ENCODE measurements at regions not wholly inside any gene's neighbourhood (a gene's known extent, or its start where the extent isn't known, plus 50 kb on each side); places are given as distances from the start of the nearest gene placed in this dataset.

DNA sequence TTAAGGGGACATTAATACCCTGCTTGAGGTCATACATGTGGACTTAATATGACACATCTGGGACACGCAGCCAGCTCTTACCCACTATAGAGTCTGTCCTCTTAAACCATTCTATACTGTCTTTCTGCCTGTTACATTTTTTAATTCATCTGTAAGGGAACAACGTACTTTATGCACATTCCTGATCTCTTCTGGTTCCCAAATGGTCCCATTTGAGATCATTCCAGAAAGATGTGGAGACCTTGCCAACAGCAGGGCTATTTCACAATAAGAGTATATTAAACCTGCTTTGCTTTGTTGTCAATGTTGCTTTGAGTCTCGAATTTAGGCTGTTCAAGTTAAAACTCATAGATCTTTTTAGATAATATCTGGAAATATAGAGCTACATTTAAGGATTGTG is 332.2 kb upstream of the RAG2 start:
- ATAC-seq (ENCODE audit: low read depth in 2 of 2) (no peak), DNase-seq (no peak)
- no peaks in the 10 kb centered on the region for H3K9me3 ChIP-seq (ENCODE audit: control insufficient read depth in 2 of 2, low read length in 2 of 2)
- H3K4me1 ChIP-seq (ENCODE audit: control insufficient read depth, insufficient read depth, low read length, poor library complexity, severe bottlenecking), result no peaks in the 10 kb centered on the region
- Mint-ChIP-seq H3K36me3 (no peaks in the 10 kb centered on the region), H3K4me1 (no peaks in the 10 kb centered on the region), H3K27me3 (no peaks in the 10 kb centered on the region), H3K4me3 (no peak overlapping the region), H3K9me3 (peaks cover 0 to 18% (median 6%) of the 10 kb centered on the region in 7 donors), H3K27ac (no peak overlapping the region)
- no peaks in the 10 kb centered on the region for H3K27me3 ChIP-seq (ENCODE audit: control insufficient read depth, insufficient read depth, low read length)
- no peak overlapping the region for H3K27ac ChIP-seq (ENCODE audit: insufficient read depth, low read length, poor library complexity, severe bottlenecking)
- H3K36me3 ChIP-seq (ENCODE audit: control insufficient read depth, insufficient read depth, low read length), result no peaks in the 10 kb centered on the region
- no peak overlapping the region for H3K4me3 ChIP-seq (ENCODE audit: low read depth, low read length)

DNA sequence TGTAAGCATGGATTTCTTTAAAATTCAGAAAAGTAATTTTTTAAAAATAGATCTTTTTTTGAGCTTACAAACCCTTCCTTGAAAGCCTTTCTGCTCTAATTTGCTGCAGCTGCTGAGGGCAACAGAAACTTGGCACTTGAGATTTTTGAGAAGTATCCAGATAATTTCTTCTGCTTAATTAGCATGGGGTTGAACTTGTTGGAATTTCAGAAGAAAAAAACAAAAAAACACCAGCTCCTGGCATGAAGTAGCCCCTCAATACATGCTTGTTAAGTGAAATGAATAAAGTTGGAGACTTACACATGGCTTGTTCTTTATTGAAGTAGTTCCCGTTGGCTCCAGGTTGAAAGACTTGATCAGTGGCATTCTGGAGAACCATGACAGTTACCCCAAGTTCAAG is 331.4 kb upstream of the RAG2 start:
- H3K9me3 Mint-ChIP-seq, result peaks cover 2 to 16% (median 7%) of the 10 kb centered on the region in 7 donors
- no peaks in the 10 kb centered on the region for H3K36me3 Mint-ChIP-seq
- no peaks in the 10 kb centered on the region for H3K4me1 ChIP-seq (ENCODE audit: control insufficient read depth, insufficient read depth, low read length, poor library complexity, severe bottlenecking)
- ATAC-seq (ENCODE audit: low read depth in 2 of 2) (no peak), DNase-seq (no peak)
- H3K27ac ChIP-seq (ENCODE audit: insufficient read depth, low read length, poor library complexity, severe bottlenecking), result no peak overlapping the region
- no peak overlapping the region for H3K27ac Mint-ChIP-seq
- no peak overlapping the region for H3K4me3 Mint-ChIP-seq
- H3K27me3 Mint-ChIP-seq, result no peaks in the 10 kb centered on the region
- no peaks in the 10 kb centered on the region for H3K9me3 ChIP-seq (ENCODE audit: control insufficient read depth in 2 of 2, low read length in 2 of 2)
- H3K36me3 ChIP-seq (ENCODE audit: control insufficient read depth, insufficient read depth, low read length), result no peaks in the 10 kb centered on the region
- H3K4me1 Mint-ChIP-seq, result no peaks in the 10 kb centered on the region
- no peaks in the 10 kb centered on the region for H3K27me3 ChIP-seq (ENCODE audit: control insufficient read depth, insufficient read depth, low read length)
- H3K4me3 ChIP-seq (ENCODE audit: low read depth, low read length), result no peak overlapping the region

DNA sequence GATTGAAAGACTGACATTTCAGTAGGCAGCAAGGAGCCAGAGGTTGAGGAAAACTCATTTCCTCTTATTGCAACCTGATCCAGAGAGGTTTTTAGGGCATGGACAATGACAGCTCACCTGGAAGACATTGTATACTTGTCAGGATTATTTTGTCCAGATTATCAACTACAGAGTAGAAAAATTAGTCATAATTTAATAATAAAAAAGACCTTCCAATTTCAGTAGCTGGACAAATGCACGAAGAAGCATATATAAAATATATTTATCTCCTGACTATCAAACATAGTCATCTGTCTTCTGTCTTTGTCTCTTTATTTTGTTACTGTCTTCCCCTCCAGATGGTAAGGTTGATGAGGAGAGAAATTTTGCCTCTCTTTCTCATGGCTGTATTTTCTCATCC is 330.6 kb upstream of the RAG2 start:
- no peak overlapping the region for H3K4me3 Mint-ChIP-seq
- no peaks in the 10 kb centered on the region for H3K4me1 ChIP-seq (ENCODE audit: control insufficient read depth, insufficient read depth, low read length, poor library complexity, severe bottlenecking)
- H3K27ac Mint-ChIP-seq, result no peak overlapping the region
- no peaks in the 10 kb centered on the region for H3K27me3 ChIP-seq (ENCODE audit: control insufficient read depth, insufficient read depth, low read length)
- H3K27ac ChIP-seq (ENCODE audit: insufficient read depth, low read length, poor library complexity, severe bottlenecking), result no peak overlapping the region
- no peaks in the 10 kb centered on the region for H3K9me3 ChIP-seq (ENCODE audit: control insufficient read depth in 2 of 2, low read length in 2 of 2)
- ATAC-seq (ENCODE audit: low read depth in 2 of 2) (no peak), DNase-seq (no peak)
- no peaks in the 10 kb centered on the region for H3K36me3 ChIP-seq (ENCODE audit: control insufficient read depth, insufficient read depth, low read length)
- no peak overlapping the region for H3K4me3 ChIP-seq (ENCODE audit: low read depth, low read length)
- H3K4me1 Mint-ChIP-seq, result no peaks in the 10 kb centered on the region
- peaks cover 2 to 13% (median 3%) of the 10 kb centered on the region in 7 donors for H3K9me3 Mint-ChIP-seq
- H3K36me3 Mint-ChIP-seq, result no peaks in the 10 kb centered on the region
- H3K27me3 Mint-ChIP-seq, result no peaks in the 10 kb centered on the region

DNA sequence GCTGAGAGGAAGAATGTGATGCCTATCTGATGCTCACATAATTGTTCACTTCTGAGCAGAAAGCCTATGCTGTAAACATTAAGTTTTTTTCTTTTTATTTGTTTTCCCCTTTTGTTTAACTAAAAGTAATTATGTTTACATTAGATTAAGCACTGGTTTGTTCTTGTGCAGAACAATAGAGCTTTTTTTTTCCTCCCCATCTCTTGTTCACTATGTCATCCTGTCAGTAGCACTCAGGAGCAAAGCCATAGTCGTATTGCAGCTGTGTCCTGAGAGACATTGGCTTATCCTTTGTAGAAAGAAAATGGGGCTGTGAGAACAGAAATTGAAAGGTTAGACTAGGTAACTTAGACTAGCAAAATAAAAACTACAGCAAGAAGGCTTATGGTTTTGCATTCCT is 301.8 kb upstream of the RAG2 start:
- no peaks in the 10 kb centered on the region for H3K27me3 Mint-ChIP-seq
- DNase-seq, result no peak
- H3K4me1 ChIP-seq (ENCODE audit: control insufficient read depth, insufficient read depth, low read length, poor library complexity, severe bottlenecking), result no peaks in the 10 kb centered on the region
- ATAC-seq (ENCODE audit: low read depth in 2 of 2), result no peak
- H3K4me3 ChIP-seq (ENCODE audit: low read depth, low read length), result no peak overlapping the region
- H3K36me3 Mint-ChIP-seq, result no peaks in the 10 kb centered on the region
- no peak overlapping the region for H3K27ac Mint-ChIP-seq
- peaks cover 0 to 9% (median 0%) of the 10 kb centered on the region in 7 donors for H3K9me3 Mint-ChIP-seq
- no peaks in the 10 kb centered on the region for H3K27me3 ChIP-seq (ENCODE audit: control insufficient read depth, insufficient read depth, low read length)
- no peaks in the 10 kb centered on the region for H3K9me3 ChIP-seq (ENCODE audit: control insufficient read depth in 2 of 2, low read length in 2 of 2)
- H3K4me1 Mint-ChIP-seq, result no peaks in the 10 kb centered on the region
- no peak overlapping the region for H3K27ac ChIP-seq (ENCODE audit: insufficient read depth, low read length, poor library complexity, severe bottlenecking)
- no peak overlapping the region for H3K4me3 Mint-ChIP-seq
- no peaks in the 10 kb centered on the region for H3K36me3 ChIP-seq (ENCODE audit: control insufficient read depth, insufficient read depth, low read length)

DNA sequence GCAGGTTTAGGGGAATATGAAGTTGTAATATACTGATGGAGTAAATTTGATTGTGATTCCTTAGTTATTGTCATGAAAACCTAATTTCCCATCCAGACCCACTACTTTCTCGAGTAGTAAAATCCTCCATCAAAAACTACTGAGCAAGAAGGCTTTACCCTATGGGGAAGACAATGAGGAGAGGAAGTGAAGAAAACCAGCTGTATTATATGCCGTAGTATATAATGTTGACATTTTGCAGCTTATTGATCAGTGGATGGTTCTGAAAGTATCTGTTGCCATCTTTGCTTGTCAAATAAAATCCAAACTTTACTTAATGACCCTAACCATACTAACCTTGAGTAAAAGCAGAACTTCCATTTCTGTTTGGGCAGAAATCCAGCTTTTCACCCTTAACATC is 292.8 kb upstream of the RAG2 start:
- Mint-ChIP-seq H3K27ac (no peak overlapping the region), H3K27me3 (no peaks in the 10 kb centered on the region), H3K36me3 (no peaks in the 10 kb centered on the region), H3K9me3 (peaks cover 0 to 6% (median 2%) of the 10 kb centered on the region in 7 donors), H3K4me1 (no peaks in the 10 kb centered on the region), H3K4me3 (no peak overlapping the region)
- Histone ChIP-seq H3K27ac (ENCODE audit: insufficient read depth, low read length, poor library complexity, severe bottlenecking) (no peak overlapping the region), H3K36me3 (ENCODE audit: control insufficient read depth, insufficient read depth, low read length) (no peaks in the 10 kb centered on the region), H3K9me3 (ENCODE audit: control insufficient read depth in 2 of 2, low read length in 2 of 2) (no peaks in the 10 kb centered on the region), H3K4me1 (ENCODE audit: control insufficient read depth, insufficient read depth, low read length, poor library complexity, severe bottlenecking) (no peaks in the 10 kb centered on the region), H3K27me3 (ENCODE audit: control insufficient read depth, insufficient read depth, low read length) (no peaks in the 10 kb centered on the region), H3K4me3 (ENCODE audit: low read depth, low read length) (no peak overlapping the region)
- ATAC-seq (ENCODE audit: low read depth in 2 of 2) (no peak), DNase-seq (no peak)

DNA sequence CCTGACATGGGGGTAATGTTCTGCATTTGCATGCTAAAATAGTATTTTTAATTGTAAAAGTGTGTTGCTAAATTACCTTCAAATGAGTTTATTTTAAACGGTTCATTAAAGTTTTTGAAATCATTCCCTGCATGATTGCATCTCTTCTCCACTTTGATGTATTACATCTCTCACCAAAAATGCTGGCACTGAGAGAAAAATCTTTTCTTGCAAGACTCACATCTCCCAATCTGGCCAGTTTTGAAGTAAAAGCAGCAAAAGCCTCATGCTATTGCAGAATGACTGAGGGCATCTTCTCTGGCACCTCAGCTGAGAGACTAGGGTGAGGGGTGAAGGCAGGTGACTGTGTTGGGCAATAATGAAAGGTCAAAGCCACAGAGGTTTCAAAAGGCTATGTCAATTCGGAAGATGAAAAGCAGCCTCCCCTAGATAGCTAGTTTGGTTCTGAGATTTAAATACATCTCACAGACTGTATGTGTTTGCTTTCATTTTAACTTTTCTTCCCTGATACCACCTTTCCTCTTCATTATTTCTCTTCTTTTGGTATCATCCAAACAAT is 292.2 kb upstream of the RAG2 start:
- no peaks in the 10 kb centered on the region for H3K4me1 Mint-ChIP-seq
- DNase-seq, result no peak
- no peaks in the 10 kb centered on the region for H3K27me3 ChIP-seq (ENCODE audit: control insufficient read depth, insufficient read depth, low read length)
- H3K9me3 Mint-ChIP-seq, result peaks cover 0 to 6% (median 2%) of the 10 kb centered on the region in 7 donors
- H3K27me3 Mint-ChIP-seq, result no peaks in the 10 kb centered on the region
- ATAC-seq (ENCODE audit: low read depth in 2 of 2), result no peak
- H3K4me3 Mint-ChIP-seq, result no peak overlapping the region
- no peaks in the 10 kb centered on the region for H3K36me3 ChIP-seq (ENCODE audit: control insufficient read depth, insufficient read depth, low read length)
- H3K27ac ChIP-seq (ENCODE audit: insufficient read depth, low read length, poor library complexity, severe bottlenecking), result no peak overlapping the region
- no peaks in the 10 kb centered on the region for H3K4me1 ChIP-seq (ENCODE audit: control insufficient read depth, insufficient read depth, low read length, poor library complexity, severe bottlenecking)
- H3K4me3 ChIP-seq (ENCODE audit: low read depth, low read length), result no peak overlapping the region
- no peaks in the 10 kb centered on the region for H3K36me3 Mint-ChIP-seq
- H3K9me3 ChIP-seq (ENCODE audit: control insufficient read depth in 2 of 2, low read length in 2 of 2), result no peaks in the 10 kb centered on the region
- no peak overlapping the region for H3K27ac Mint-ChIP-seq

DNA sequence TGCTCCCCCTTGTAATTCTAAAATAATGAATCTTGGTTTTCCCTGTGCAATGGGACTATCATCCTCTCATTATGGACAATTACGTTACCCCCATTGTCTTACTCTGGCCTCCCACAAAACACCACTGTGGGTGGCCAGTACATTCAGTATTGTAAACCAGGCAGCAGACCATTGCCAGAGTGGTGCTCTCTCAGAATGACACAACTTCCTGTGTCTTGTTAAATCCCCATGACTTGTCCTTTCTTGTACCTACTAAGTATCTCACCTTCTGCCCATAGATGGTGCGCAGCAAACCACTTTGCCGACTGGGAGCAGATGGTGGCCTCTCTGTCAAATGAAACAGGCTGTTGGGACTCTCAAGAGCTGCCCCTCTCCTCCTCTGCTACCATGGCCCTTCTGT is 287.1 kb upstream of the RAG2 start:
- no peak for ATAC-seq (ENCODE audit: low read depth in 2 of 2)
- Mint-ChIP-seq H3K27ac (no peak overlapping the region), H3K9me3 (peaks cover 0 to 15% (median 0%) of the 10 kb centered on the region in 7 donors), H3K27me3 (no peaks in the 10 kb centered on the region), H3K36me3 (no peaks in the 10 kb centered on the region), H3K4me1 (no peaks in the 10 kb centered on the region), H3K4me3 (no peak overlapping the region)
- Histone ChIP-seq H3K27me3 (ENCODE audit: control insufficient read depth, insufficient read depth, low read length) (no peaks in the 10 kb centered on the region), H3K9me3 (ENCODE audit: control insufficient read depth in 2 of 2, low read length in 2 of 2) (peaks cover 0 to 5% of the 10 kb centered on the region in 2 experiments), H3K4me3 (ENCODE audit: low read depth, low read length) (no peak overlapping the region), H3K4me1 (ENCODE audit: control insufficient read depth, insufficient read depth, low read length, poor library complexity, severe bottlenecking) (no peaks in the 10 kb centered on the region), H3K27ac (ENCODE audit: insufficient read depth, low read length, poor library complexity, severe bottlenecking) (no peak overlapping the region), H3K36me3 (ENCODE audit: control insufficient read depth, insufficient read depth, low read length) (no peaks in the 10 kb centered on the region)
- DNase-seq, result no peak

DNA sequence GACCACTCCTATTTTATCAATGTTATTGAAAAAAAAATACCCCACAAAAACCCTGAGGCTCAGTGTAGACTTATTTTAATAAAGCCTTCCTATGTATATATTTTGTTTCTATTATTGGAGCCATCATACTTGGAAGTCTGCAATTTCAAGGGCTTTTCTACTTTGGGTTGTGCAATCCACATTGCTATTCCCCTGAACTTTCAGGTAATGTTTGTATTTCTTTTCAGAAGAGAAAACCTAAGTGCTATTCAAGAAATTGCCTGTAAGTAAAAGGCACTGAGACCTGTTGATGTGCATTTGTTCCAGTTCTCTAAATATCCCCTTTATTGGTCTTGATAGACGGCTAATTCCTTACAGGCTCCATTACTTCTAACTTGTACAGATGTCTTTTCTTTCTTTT is 280.7 kb upstream of the RAG2 start:
- Histone ChIP-seq H3K4me3 (ENCODE audit: low read depth, low read length) (no peak overlapping the region), H3K27ac (ENCODE audit: insufficient read depth, low read length, poor library complexity, severe bottlenecking) (no peak overlapping the region), H3K4me1 (ENCODE audit: control insufficient read depth, insufficient read depth, low read length, poor library complexity, severe bottlenecking) (no peaks in the 10 kb centered on the region), H3K27me3 (ENCODE audit: control insufficient read depth, insufficient read depth, low read length) (no peaks in the 10 kb centered on the region), H3K36me3 (ENCODE audit: control insufficient read depth, insufficient read depth, low read length) (no peaks in the 10 kb centered on the region), H3K9me3 (ENCODE audit: control insufficient read depth in 2 of 2, low read length in 2 of 2) (peaks cover 0 to 5% of the 10 kb centered on the region in 2 experiments)
- no peaks in the 10 kb centered on the region for H3K27me3 Mint-ChIP-seq
- H3K9me3 Mint-ChIP-seq, result peaks cover 0 to 16% (median 5%) of the 10 kb centered on the region in 7 donors
- H3K4me3 Mint-ChIP-seq, result no peak overlapping the region
- H3K36me3 Mint-ChIP-seq, result no peaks in the 10 kb centered on the region
- DNase-seq, result no peak
- H3K4me1 Mint-ChIP-seq, result no peaks in the 10 kb centered on the region
- no peak overlapping the region for H3K27ac Mint-ChIP-seq
- ATAC-seq (ENCODE audit: low read depth in 2 of 2), result no peak
